ENCODE measurements at regions not wholly inside any gene's neighbourhood (a gene's known extent, or its start where the extent isn't known, plus 50 kb on each side); places are given as distances from the start of the nearest gene placed in this dataset.

DNA sequence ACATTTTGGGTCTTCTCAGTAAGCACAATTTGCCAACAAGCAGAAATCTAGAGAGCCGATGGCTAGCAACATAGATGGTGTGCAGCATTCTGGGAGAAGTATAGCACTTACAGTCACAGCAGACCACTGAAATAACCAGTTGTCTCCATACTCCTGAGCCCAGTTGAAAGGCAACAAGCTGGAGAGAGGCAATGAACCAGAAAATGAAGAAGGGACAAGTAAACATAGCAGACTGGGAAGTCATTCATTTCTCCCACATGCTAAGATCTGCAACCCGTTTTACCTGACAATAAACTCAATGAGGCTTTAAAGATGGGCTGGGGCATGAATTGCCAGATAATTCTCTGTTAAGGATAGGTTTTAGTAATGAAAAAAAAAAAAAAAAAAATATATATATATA, 575.6 kb upstream of the GRAMD2B start:
- DNase-seq (ENCODE audit: low spot score) = no peak
- in situ Hi-C loops (cut with MboI; ENCODE audit: low sequenced_read_pairs, unreplicated experiment) = no loop called here
- TF ChIP-seq, protein P1, sequence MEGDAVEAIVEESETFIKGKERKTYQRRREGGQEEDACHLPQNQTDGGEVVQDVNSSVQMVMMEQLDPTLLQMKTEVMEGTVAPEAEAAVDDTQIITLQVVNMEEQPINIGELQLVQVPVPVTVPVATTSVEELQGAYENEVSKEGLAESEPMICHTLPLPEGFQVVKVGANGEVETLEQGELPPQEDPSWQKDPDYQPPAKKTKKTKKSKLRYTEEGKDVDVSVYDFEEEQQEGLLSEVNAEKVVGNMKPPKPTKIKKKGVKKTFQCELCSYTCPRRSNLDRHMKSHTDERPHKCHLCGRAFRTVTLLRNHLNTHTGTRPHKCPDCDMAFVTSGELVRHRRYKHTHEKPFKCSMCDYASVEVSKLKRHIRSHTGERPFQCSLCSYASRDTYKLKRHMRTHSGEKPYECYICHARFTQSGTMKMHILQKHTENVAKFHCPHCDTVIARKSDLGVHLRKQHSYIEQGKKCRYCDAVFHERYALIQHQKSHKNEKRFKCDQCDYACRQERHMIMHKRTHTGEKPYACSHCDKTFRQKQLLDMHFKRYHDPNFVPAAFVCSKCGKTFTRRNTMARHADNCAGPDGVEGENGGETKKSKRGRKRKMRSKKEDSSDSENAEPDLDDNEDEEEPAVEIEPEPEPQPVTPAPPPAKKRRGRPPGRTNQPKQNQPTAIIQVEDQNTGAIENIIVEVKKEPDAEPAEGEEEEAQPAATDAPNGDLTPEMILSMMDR (IDR thresholded peaks at IDR 0.05; ENCODE audit: borderline replicate concordance, control extremely low read depth, extremely low read depth, insufficient read depth, missing control alignments) = no peak

DNA sequence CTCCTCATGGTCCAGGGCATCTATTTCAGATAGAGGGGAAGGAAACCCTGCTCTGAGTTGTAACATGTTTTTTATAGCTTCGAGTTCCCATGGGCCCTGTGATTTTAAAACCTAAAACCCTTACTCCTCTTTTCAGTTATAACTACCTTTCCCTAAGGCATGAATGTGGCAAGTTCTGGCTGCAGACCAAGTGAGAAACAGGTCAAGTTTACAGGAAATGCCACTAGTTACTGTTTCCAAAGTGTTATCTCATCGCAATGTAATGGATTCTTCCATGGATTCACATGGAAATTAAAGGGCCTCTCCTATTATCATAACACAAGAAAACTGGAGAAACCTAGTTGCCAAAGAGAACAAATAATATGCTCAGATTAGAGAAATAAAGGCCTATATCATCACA, 574.5 kb upstream of the GRAMD2B start:
- in situ Hi-C loops (cut with MboI; ENCODE audit: low sequenced_read_pairs, unreplicated experiment) = no loop called here
- no peak for DNase-seq (ENCODE audit: low spot score)

DNA sequence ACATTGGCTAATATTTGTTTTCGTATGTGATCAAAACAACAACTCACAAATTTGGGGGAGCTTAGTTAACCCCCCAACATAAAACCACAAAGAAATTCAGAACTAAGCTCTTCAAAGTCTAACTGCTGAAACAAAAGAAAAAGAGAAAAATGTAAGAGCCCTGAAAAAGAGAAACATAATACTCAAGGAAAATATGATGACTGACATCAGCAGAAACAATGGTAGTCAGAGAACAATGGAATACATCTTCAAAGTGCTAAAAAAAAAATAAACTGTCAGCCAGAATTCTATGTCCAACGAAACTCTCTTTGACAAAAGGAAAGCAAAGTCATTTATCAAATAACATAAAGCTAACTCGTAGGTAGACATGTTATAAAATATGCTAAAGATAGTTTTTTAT, 566.3 kb upstream of the GRAMD2B start:
- DNase-seq (ENCODE audit: low spot score) = no peak
- in situ Hi-C loops (cut with MboI; ENCODE audit: low sequenced_read_pairs, unreplicated experiment) = no loop called here
- TF ChIP-seq, protein P1 (IDR thresholded peaks at IDR 0.05; ENCODE audit: borderline replicate concordance, control extremely low read depth, extremely low read depth, insufficient read depth, missing control alignments) = no peak

More for the DNA sequence above, 574.5 kb upstream of the GRAMD2B start:
- TF ChIP-seq, protein P1 (IDR thresholded peaks at IDR 0.05; ENCODE audit: borderline replicate concordance, control extremely low read depth, extremely low read depth, insufficient read depth, missing control alignments) = no peak

DNA sequence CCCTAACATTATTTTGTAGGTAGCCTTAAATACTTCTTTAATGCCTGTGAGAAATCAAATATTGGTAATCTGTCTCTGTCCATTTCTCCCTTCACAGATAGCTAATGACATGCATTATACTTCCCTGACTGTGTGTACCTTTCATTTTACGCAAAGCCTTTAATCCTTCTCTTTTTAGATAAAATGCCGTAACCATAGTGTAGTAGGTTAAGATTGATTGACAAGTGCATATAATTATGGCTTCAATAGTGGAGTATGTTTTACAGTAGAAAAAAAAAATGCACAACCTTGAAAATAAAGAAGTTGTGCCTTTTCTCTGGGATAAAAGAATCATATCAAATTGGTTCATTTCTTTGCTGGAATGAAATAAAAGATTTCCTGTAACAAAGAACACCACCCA, 559.6 kb upstream of the GRAMD2B start:
- in situ Hi-C loops (cut with MboI; ENCODE audit: low sequenced_read_pairs, unreplicated experiment) = no loop called here
- TF ChIP-seq, protein P1 (IDR thresholded peaks at IDR 0.05; ENCODE audit: borderline replicate concordance, control extremely low read depth, extremely low read depth, insufficient read depth, missing control alignments) = no peak
- no peak for DNase-seq (ENCODE audit: low spot score)

DNA sequence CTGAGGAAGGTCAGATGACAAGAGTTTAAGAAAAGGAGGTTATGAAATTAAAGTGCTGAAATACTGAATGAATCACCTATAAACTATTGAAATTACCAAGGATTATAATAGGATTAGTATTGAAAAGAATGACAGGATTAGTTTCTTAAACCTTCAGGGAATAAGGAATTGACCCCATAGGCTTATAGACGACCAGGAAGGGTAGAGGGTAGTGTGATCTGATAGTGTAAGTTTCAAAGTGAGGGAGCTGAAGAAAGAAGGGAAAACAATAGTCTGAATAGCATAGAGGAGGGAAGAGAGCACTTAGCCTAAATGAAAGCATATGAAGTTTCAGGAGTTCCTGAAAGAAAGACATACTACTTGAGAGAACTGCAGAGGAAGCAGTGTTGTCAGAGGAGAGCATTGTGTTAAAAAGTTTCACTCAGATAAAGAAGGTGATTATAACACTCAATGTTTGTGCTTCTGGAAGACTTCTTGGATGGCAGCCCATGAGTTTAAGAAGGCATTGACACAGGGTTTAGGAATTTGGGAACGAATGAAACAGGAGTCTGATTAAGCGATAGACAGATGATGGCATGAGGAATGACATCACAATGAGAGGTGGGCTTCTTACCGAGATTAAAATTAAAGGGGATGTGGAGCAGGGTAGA, 557.9 kb upstream of the GRAMD2B start:
- DNase-seq (ENCODE audit: low spot score) = no peak
- in situ Hi-C loops (cut with MboI; ENCODE audit: low sequenced_read_pairs, unreplicated experiment) = no loop called here
- TF ChIP-seq, protein P1 (IDR thresholded peaks at IDR 0.05; ENCODE audit: borderline replicate concordance, control extremely low read depth, extremely low read depth, insufficient read depth, missing control alignments) = no peak

DNA sequence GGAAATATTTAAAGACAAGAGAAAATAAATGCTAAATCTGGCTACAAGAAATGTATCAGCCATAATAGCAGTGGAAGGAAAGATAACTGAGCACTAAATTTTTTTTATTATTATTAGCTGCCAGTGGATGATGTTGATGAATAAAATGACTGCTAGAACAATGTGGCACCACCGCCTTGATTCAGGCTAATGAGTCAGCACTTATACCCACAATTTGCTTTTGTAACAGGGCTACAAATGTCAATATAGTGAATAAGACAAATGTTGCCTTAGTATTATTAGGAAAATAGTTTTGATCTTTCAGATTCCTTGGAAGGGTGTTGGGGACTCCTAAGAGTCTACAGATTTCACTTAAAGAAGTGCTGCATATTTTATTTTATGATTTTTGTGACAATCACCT, 555.2 kb upstream of the GRAMD2B start:
- no peak for DNase-seq (ENCODE audit: low spot score)
- in situ Hi-C loops (cut with MboI; ENCODE audit: low sequenced_read_pairs, unreplicated experiment) = no loop called here
- TF ChIP-seq, protein P1 (IDR thresholded peaks at IDR 0.05; ENCODE audit: borderline replicate concordance, control extremely low read depth, extremely low read depth, insufficient read depth, missing control alignments) = no peak

All from GM13976 (cell line).